GM10266 (cell line): ENCODE measurements at regions not wholly inside any gene's neighbourhood (a gene's known extent, or its start where the extent isn't known, plus 50 kb on each side); places are given as distances from the start of the nearest gene placed in this dataset.

Experiments used
- DNase-seq: peaks from one replicate; pipeline ENCODE4 v3.0.0; 2012; ENCODE audit errors: extremely low spot score
- CTCF ChIP-seq: IDR thresholded peaks from 2 replicates; pipeline ENCODE4 v1.5.1; 2012; ENCODE audit warnings: mild to moderate bottlenecking, low read depth; ENCODE audit not compliant: control insufficient read depth, insufficient read depth; ENCODE audit errors: missing control alignments

GRCh38 chr6:164210323-164210722 is 795.8 kb downstream of the QKI start:
- no peak for TF ChIP-seq CTCF
- DNase-seq = no peak

- no peak for TF ChIP-seq CTCF
- DNase-seq = no peak
Observed at GRCh38 chr6:164208371-164208770, 793.9 kb downstream of the QKI start.

- DNase-seq = no peak
- TF ChIP-seq CTCF = no peak
Observed at GRCh38 chr6:164206807-164207423, 792.4 kb downstream of the QKI start.

- no peak for DNase-seq
Observed at GRCh38 chr6:164200071-164200470, 785.6 kb downstream of the QKI start.

GRCh38 chr6:164195942-164196281 is 781.4 kb downstream of the QKI start:
- no peak for TF ChIP-seq CTCF
- DNase-seq = no peak

More at GRCh38 chr6:164200071-164200470, 785.6 kb downstream of the QKI start:
- TF ChIP-seq CTCF = no peak

GRCh38 chr6:164195278-164195941 is 780.9 kb downstream of the QKI start:
- DNase-seq = no peak
- no peak for TF ChIP-seq CTCF

GRCh38 chr6:164188861-164189260 is 774.3 kb downstream of the QKI start:
- TF ChIP-seq CTCF = no peak
- DNase-seq = no peak
